Thyroid gland (tissue), 4 donors: ENCODE measurements at regions not wholly inside any gene's neighbourhood (a gene's known extent, or its start where the extent isn't known, plus 50 kb on each side); places are given as distances from the start of the nearest gene placed in this dataset.
A peak's percentile ranks its signal among the peaks of the same experiment; 100 is the strongest.

Source experiments
- DNase-seq, 2 donors: peaks; one replicate each; pipeline ENCODE4 v3.0.0-alpha.2; 2019
- H3K27ac ChIP-seq, 3 donors: fragments of 200-600 bp; sonication (generic); 1 replicate in 2 of 3; 2 replicates in 1 of 3; pipeline ENCODE4 v1.5.1; 2016 to 2019; ENCODE audit warnings: mild to moderate bottlenecking in 1 of 3, moderate library complexity in 1 of 3
- H3K27me3 ChIP-seq: fragments of 200-600 bp; sonication (generic); one replicate; pipeline ENCODE4 v1.5.1; 2019
- H3K36me3 ChIP-seq, 2 donors: fragments of 200-600 bp; sonication (generic); one replicate each; pipeline ENCODE4 v1.5.1; 2016 to 2019
- H3K4me1 ChIP-seq, 2 donors: fragments of 200-600 bp; sonication (generic); one replicate each; pipeline ENCODE4 v1.5.1; 2017 to 2019
- H3K4me3 ChIP-seq, 3 donors: fragments of 200-600 bp; sonication (generic); replicated peaks in 1 of 3; 1 replicate in 2 of 3; 2 replicates in 1 of 3; pipeline ENCODE4 v1.5.1; 2016; ENCODE audit warnings: mild to moderate bottlenecking in 1 of 3
- H3K9me3 ChIP-seq: fragments of 200-600 bp; sonication (generic); one replicate; pipeline ENCODE4 v1.5.1; 2017
- CTCF ChIP-seq, 6 experiments: fragments of 200-600 bp in 3 of 6; fragments of 450-650 bp in 3 of 6; sonication (generic) in 3 of 6; IDR thresholded peaks; one replicate each; pipeline ENCODE4 v1.5.1; 2016 to 2019; ENCODE audit warnings: antibody characterized with exemption in 6 of 6, mild to moderate bottlenecking in 2 of 6, inconsistent platforms in 1 of 6, moderate library complexity in 1 of 6
- POLR2A ChIP-seq, 2 donors: fragments of 450-650 bp; IDR thresholded peaks; one replicate each; pipeline ENCODE4 v1.6.1; 2017; ENCODE audit warnings: antibody characterized with exemption in 2 of 2, mild to moderate bottlenecking in 2 of 2, moderate library complexity in 1 of 2
- WGBS, 2 donors: methylation state at CpG; one replicate each; pipeline ENCODE4 v1.1.5; 2017; 5-methylcytosine and 5-hydroxymethylcytosine counted together
- intact Hi-C: fragments of 100-400 bp; cut with DNase I; formaldehyde crosslinking; loops from one replicate; pipeline ENCODE4 v1.15.1; 2023

GRCh38 chr14:80325688-80326087 is 114.4 kb upstream of the DIO2 start:
- no peak overlapping the region for H3K27ac ChIP-seq
- H3K27me3 ChIP-seq, result no peaks in the 10 kb centered on the region
- TF ChIP-seq CTCF (IDR thresholded peaks at IDR 0.05), result no peak
- TF ChIP-seq POLR2A (IDR thresholded peaks at IDR 0.05), result no peak
- no peaks in the 10 kb centered on the region for H3K36me3 ChIP-seq
- H3K4me1 ChIP-seq, result peaks cover 0 to 10% of the 10 kb centered on the region in 2 donors
- H3K9me3 ChIP-seq, result no peaks in the 10 kb centered on the region
- DNase-seq, result no peak
- H3K4me3 ChIP-seq, result no peak overlapping the region
- intact Hi-C loops, result no loop called here
- WGBS, 2 donors, result 16% methylated on average over 1 of the region's 1 CpG

GRCh38 chr14:80325112-80325511 is 113.8 kb upstream of the DIO2 start:
- Histone ChIP-seq H3K4me3 (no peak overlapping the region), H3K9me3 (no peaks in the 10 kb centered on the region), H3K36me3 (no peaks in the 10 kb centered on the region), H3K4me1 (peaks cover 0 to 10% of the 10 kb centered on the region in 2 donors), H3K27ac (no peak overlapping the region), H3K27me3 (no peaks in the 10 kb centered on the region)
- WGBS, 2 donors, result 70 to 73% methylated on average over 6 of the region's 6 CpGs
- TF ChIP-seq POLR2A (IDR thresholded peaks at IDR 0.05) (no peak), CTCF (IDR thresholded peaks at IDR 0.05) (no peak)
- DNase-seq, result peak; percentile 7 to 18
- intact Hi-C loops, result no loop called here

GRCh38 chr14:80324649-80325048 is 113.3 kb upstream of the DIO2 start:
- Histone ChIP-seq H3K36me3 (no peaks in the 10 kb centered on the region), H3K4me1 (peaks cover 0 to 10% of the 10 kb centered on the region in 2 donors), H3K9me3 (no peaks in the 10 kb centered on the region), H3K27me3 (no peaks in the 10 kb centered on the region), H3K4me3 (no peak overlapping the region), H3K27ac (no peak overlapping the region)
- TF ChIP-seq CTCF (IDR thresholded peaks at IDR 0.05) (no peak), POLR2A (IDR thresholded peaks at IDR 0.05) (no peak)
- 89 to 91% methylated on average over 3 of the region's 3 CpGs for WGBS, 2 donors
- intact Hi-C loops, result no loop called here
- no peak for DNase-seq

- no peak overlapping the region for H3K27ac ChIP-seq
Measured at GRCh38 chr14:80323038-80323665, 111.8 kb upstream of the DIO2 start.

More at GRCh38 chr14:80323038-80323665, 111.8 kb upstream of the DIO2 start:
- Histone ChIP-seq H3K4me1 (peaks cover 0 to 10% of the 10 kb centered on the region in 2 donors), H3K27me3 (no peaks in the 10 kb centered on the region), H3K36me3 (no peaks in the 10 kb centered on the region), H3K4me3 (no peak overlapping the region), H3K9me3 (no peaks in the 10 kb centered on the region)
- TF ChIP-seq POLR2A (IDR thresholded peaks at IDR 0.05) (no peak), CTCF (IDR thresholded peaks at IDR 0.05) (no peak)
- intact Hi-C loops, result no loop called here
- WGBS, 2 donors, result 71 to 72% methylated on average over 2 of the region's 2 CpGs
- no peak for DNase-seq
